ENCODE measurements at regions not wholly inside any gene's neighbourhood (a gene's known extent, or its start where the extent isn't known, plus 50 kb on each side); places are given as distances from the start of the nearest gene placed in this dataset.

- Histone ChIP-seq H3K4me3 (no peak overlapping the region), H3K36me3 (no peaks in the 10 kb centered on the region), H3K4me1 (peaks cover 0 to 3% (median 0%) of the 10 kb centered on the region in 3 donors), H3K27ac (no peak overlapping the region), H3K27me3 (no peaks in the 10 kb centered on the region), H3K9me3 (no peaks in the 10 kb centered on the region)
- DNase-seq (no peak), ATAC-seq (no peak), FAIRE-seq (no peak)
- no peak for TF ChIP-seq CTCF (IDR thresholded peaks at IDR 0.05)
- 78 to 85% methylated on average over 8 of the region's 8 CpGs for WGBS, 2 donors
- intact Hi-C loops (cut with DNase I) = no loop called here
Measured at GRCh38 chr2:111657351-111657975, 226.5 kb downstream of the ANAPC1 start.

GRCh38 chr2:111659361-111660333 lies 224.3 kb downstream of the ANAPC1 start:
- Histone ChIP-seq H3K4me3 (no peak overlapping the region), H3K9me3 (no peaks in the 10 kb centered on the region), H3K27me3 (no peaks in the 10 kb centered on the region), H3K4me1 (peaks cover 0 to 3% (median 0%) of the 10 kb centered on the region in 3 donors), H3K36me3 (no peaks in the 10 kb centered on the region), H3K27ac (peak overlapping the region; percentile 19 to 81 (median 72))
- DNase-seq (peak in 4 of 6 donors; percentile 46 to 59 (median 51)), ATAC-seq (peak; percentile 78 to 91 (median 86)), FAIRE-seq (no peak)
- TF ChIP-seq CTCF (IDR thresholded peaks at IDR 0.05) = no peak
- WGBS, 2 donors = 48 to 49% methylated on average over 13 of the region's 13 CpGs
- intact Hi-C loops (cut with DNase I) = no loop called here

GRCh38 chr2:111660811-111661210 lies 223.2 kb downstream of the ANAPC1 start:
- no peaks in the 10 kb centered on the region for H3K27me3 ChIP-seq
- no peak overlapping the region for H3K4me3 ChIP-seq
- WGBS, 2 donors = 88 to 95% methylated on average over 5 of the region's 5 CpGs
- H3K36me3 ChIP-seq = no peaks in the 10 kb centered on the region
- FAIRE-seq (no peak), DNase-seq (no peak), ATAC-seq (no peak)
- H3K9me3 ChIP-seq = no peaks in the 10 kb centered on the region
- no peak for TF ChIP-seq CTCF (IDR thresholded peaks at IDR 0.05)
- intact Hi-C loops (cut with DNase I) = no loop called here
- peak overlapping the region in 1 of 4 donors; percentile 81 for H3K27ac ChIP-seq
- peaks cover 0 to 3% (median 0%) of the 10 kb centered on the region in 3 donors for H3K4me1 ChIP-seq

- Histone ChIP-seq H3K4me1 (peaks cover 0 to 3% (median 0%) of the 10 kb centered on the region in 3 donors), H3K9me3 (no peaks in the 10 kb centered on the region), H3K27ac (no peak overlapping the region), H3K36me3 (no peaks in the 10 kb centered on the region), H3K4me3 (no peak overlapping the region), H3K27me3 (no peaks in the 10 kb centered on the region)
- intact Hi-C loops (cut with DNase I) = no loop called here
- ATAC-seq (no peak), DNase-seq (no peak), FAIRE-seq (no peak)
- TF ChIP-seq CTCF (IDR thresholded peaks at IDR 0.05) = no peak
- WGBS, 2 donors = 86 to 91% methylated on average over 7 of the region's 7 CpGs
Measured at GRCh38 chr2:111661286-111661940, 222.6 kb downstream of the ANAPC1 start.
